Activated CD4-positive, alpha-beta memory T cell treated with anti-CD3 and anti-CD28 coated beads, Interleukin-2, amount 10 ng/mL, durations not matched to agents 7 days and 5 days (primary cell): ENCODE measurements at regions not wholly inside any gene's neighbourhood (a gene's known extent, or its start where the extent isn't known, plus 50 kb on each side); places are given as distances from the start of the nearest gene placed in this dataset.
"Not testable (repeated sequence)": the region's sequence is repeated elsewhere in the genome, so short reads cannot be mapped to it uniquely, and the experiment has no call there.

Experiments used
- CTCF ChIA-PET: fragments of 350-600 bp; sonication (Branson Sonifier 250); formaldehyde crosslinking; loops from one replicate; lab custom pipeline; 2021; ENCODE audit warnings: antibody characterized with exemption, inconsistent platforms; lab: Charles Lee
- POLR2A ChIA-PET: fragments of 350-600 bp; sonication (Branson Sonifier 250); formaldehyde crosslinking; loops from one replicate; lab custom pipeline; 2021; ENCODE audit warnings: antibody characterized with exemption; lab: Charles Lee
- DNase-seq: peaks from one replicate; pipeline ENCODE4 v3.0.0-alpha.2; 2020
- H3K27ac Mint-ChIP-seq: one replicate; pipeline ENCODE4 v1.8.0; 2021; ENCODE audit warnings: mild to moderate bottlenecking, mixed read lengths
- H3K27me3 Mint-ChIP-seq: one replicate; pipeline ENCODE4 v1.8.0; 2021; ENCODE audit warnings: mixed read lengths
- H3K36me3 Mint-ChIP-seq: one replicate; pipeline ENCODE4 v1.8.0; 2021; ENCODE audit warnings: low read depth, mixed read lengths
- H3K4me1 Mint-ChIP-seq: one replicate; pipeline ENCODE4 v1.8.0; 2021; ENCODE audit warnings: mixed read lengths
- H3K4me3 Mint-ChIP-seq: one replicate; pipeline ENCODE4 v1.8.0; 2021; ENCODE audit warnings: mild to moderate bottlenecking, mixed read lengths
- H3K9me3 Mint-ChIP-seq: one replicate; pipeline ENCODE4 v1.8.0; 2021; ENCODE audit warnings: mixed read lengths

- H3K27me3 Mint-ChIP-seq = no peaks in the 10 kb centered on the region
- POLR2A ChIA-PET = no interaction called here
- no peak overlapping the region for H3K4me3 Mint-ChIP-seq
- H3K4me1 Mint-ChIP-seq = peaks cover 2% of the 10 kb centered on the region
- CTCF ChIA-PET = no interaction called here
- H3K9me3 Mint-ChIP-seq = no peaks in the 10 kb centered on the region
- DNase-seq = no peak
- no peak overlapping the region for H3K27ac Mint-ChIP-seq
- peaks cover 2% of the 10 kb centered on the region for H3K36me3 Mint-ChIP-seq
These were observed 87.2 kb downstream of the CCDC71L start for GRCh38 chr7:106573738-106574137.

- ChIA-PET CTCF (no interaction called here), POLR2A (no interaction called here)
- Mint-ChIP-seq H3K9me3 (no peaks in the 10 kb centered on the region), H3K36me3 (peaks cover 2% of the 10 kb centered on the region), H3K27ac (no peak overlapping the region), H3K4me3 (no peak overlapping the region), H3K27me3 (no peaks in the 10 kb centered on the region), H3K4me1 (peaks cover 6% of the 10 kb centered on the region)
- DNase-seq = no peak
These were observed 87.8 kb downstream of the CCDC71L start for GRCh38 chr7:106573125-106573663.

- Mint-ChIP-seq H3K27ac (no peak overlapping the region), H3K4me3 (no peak overlapping the region), H3K27me3 (no peaks in the 10 kb centered on the region), H3K4me1 (peaks cover 6% of the 10 kb centered on the region), H3K36me3 (peaks cover 2% of the 10 kb centered on the region), H3K9me3 (no peaks in the 10 kb centered on the region)
- ChIA-PET POLR2A (no interaction called here), CTCF (no interaction called here)
- no peak for DNase-seq
These were observed 88.4 kb downstream of the CCDC71L start for GRCh38 chr7:106572394-106573124.

GRCh38 chr7:106571563-106571962, 89.4 kb downstream of the CCDC71L start:
- POLR2A ChIA-PET = no interaction called here
- no peak overlapping the region for H3K27ac Mint-ChIP-seq
- H3K4me3 Mint-ChIP-seq = no peak overlapping the region

GRCh38 chr7:106570948-106571418, 90.0 kb downstream of the CCDC71L start:
- H3K9me3 Mint-ChIP-seq = no peaks in the 10 kb centered on the region
- DNase-seq = no peak
- no peaks in the 10 kb centered on the region for H3K27me3 Mint-ChIP-seq
- CTCF ChIA-PET = interaction anchor here (0.6 kb wide), 1 partner anchor 28 kb away, joined by 3 read pairs; no protein-coding TSS in a partner anchor
- H3K27ac Mint-ChIP-seq = no peak overlapping the region
- no peak overlapping the region for H3K4me3 Mint-ChIP-seq
- H3K4me1 Mint-ChIP-seq = peaks cover 6% of the 10 kb centered on the region
- POLR2A ChIA-PET = no interaction called here
- peaks cover 2% of the 10 kb centered on the region for H3K36me3 Mint-ChIP-seq

More at GRCh38 chr7:106571563-106571962, 89.4 kb downstream of the CCDC71L start:
- H3K27me3 Mint-ChIP-seq = no peaks in the 10 kb centered on the region
- no peaks in the 10 kb centered on the region for H3K9me3 Mint-ChIP-seq
- DNase-seq = no peak
- CTCF ChIA-PET = interaction anchor here (0.6 kb wide), 1 partner anchor 29 kb away, joined by 3 read pairs; no protein-coding TSS in a partner anchor
- H3K4me1 Mint-ChIP-seq = peaks cover 6% of the 10 kb centered on the region
- peaks cover 2% of the 10 kb centered on the region for H3K36me3 Mint-ChIP-seq

- Mint-ChIP-seq H3K4me3 (no peak overlapping the region), H3K9me3 (no peaks in the 10 kb centered on the region), H3K27me3 (no peaks in the 10 kb centered on the region), H3K27ac (no peak overlapping the region), H3K36me3 (peaks cover 2% of the 10 kb centered on the region), H3K4me1 (peaks cover 6% of the 10 kb centered on the region)
- POLR2A ChIA-PET = no interaction called here
- no peak for DNase-seq
- CTCF ChIA-PET = no interaction called here
These were observed 90.8 kb downstream of the CCDC71L start for GRCh38 chr7:106570146-106570545.

GRCh38 chr7:106569500-106569929, 91.4 kb downstream of the CCDC71L start:
- no peak overlapping the region for H3K4me3 Mint-ChIP-seq
- peaks cover 6% of the 10 kb centered on the region for H3K4me1 Mint-ChIP-seq
- ChIA-PET POLR2A (no interaction called here), CTCF (no interaction called here)
- H3K27me3 Mint-ChIP-seq = no peaks in the 10 kb centered on the region
- DNase-seq = no peak
- no peaks in the 10 kb centered on the region for H3K9me3 Mint-ChIP-seq
- H3K36me3 Mint-ChIP-seq = peaks cover 2% of the 10 kb centered on the region
- H3K27ac Mint-ChIP-seq = no peak overlapping the region

GRCh38 chr7:106568680-106569499, 92.1 kb downstream of the CCDC71L start:
- H3K4me1 Mint-ChIP-seq = peaks cover 6% of the 10 kb centered on the region
- POLR2A ChIA-PET = no interaction called here
- H3K36me3 Mint-ChIP-seq = peaks cover 2% of the 10 kb centered on the region
- H3K9me3 Mint-ChIP-seq = no peaks in the 10 kb centered on the region
- no peak overlapping the region for H3K27ac Mint-ChIP-seq
- no peak for DNase-seq
- CTCF ChIA-PET = no interaction called here
- H3K27me3 Mint-ChIP-seq = no peaks in the 10 kb centered on the region
- H3K4me3 Mint-ChIP-seq = no peak overlapping the region

GRCh38 chr7:106568002-106568679, 92.8 kb downstream of the CCDC71L start:
- no peak overlapping the region for H3K27ac Mint-ChIP-seq
- peaks cover 2% of the 10 kb centered on the region for H3K36me3 Mint-ChIP-seq
- no peaks in the 10 kb centered on the region for H3K27me3 Mint-ChIP-seq
- peaks cover 6% of the 10 kb centered on the region for H3K4me1 Mint-ChIP-seq
- no peak overlapping the region for H3K4me3 Mint-ChIP-seq
- H3K9me3 Mint-ChIP-seq = no peaks in the 10 kb centered on the region
- ChIA-PET POLR2A (no interaction called here), CTCF (no interaction called here)
- no peak for DNase-seq

- H3K9me3 Mint-ChIP-seq, DNase-seq, H3K36me3 Mint-ChIP-seq, CTCF ChIA-PET, H3K4me3 Mint-ChIP-seq, H3K27ac Mint-ChIP-seq, H3K27me3 Mint-ChIP-seq, H3K4me1 Mint-ChIP-seq, POLR2A ChIA-PET: not testable (repeated sequence)
These were observed 93.6 kb downstream of the CCDC71L start for GRCh38 chr7:106567204-106568001.

GRCh38 chr7:106566672-106567071, 94.3 kb downstream of the CCDC71L start:
- Mint-ChIP-seq H3K9me3 (no peaks in the 10 kb centered on the region), H3K27ac (no peak overlapping the region), H3K36me3 (peaks cover 2% of the 10 kb centered on the region)

GRCh38 chr7:106566196-106566595, 94.8 kb downstream of the CCDC71L start:
- ChIA-PET CTCF (no interaction called here), POLR2A (no interaction called here)
- no peak for DNase-seq
- H3K36me3 Mint-ChIP-seq = peaks cover 2% of the 10 kb centered on the region
- no peak overlapping the region for H3K27ac Mint-ChIP-seq
- H3K9me3 Mint-ChIP-seq = no peaks in the 10 kb centered on the region
- H3K4me1 Mint-ChIP-seq = peaks cover 14% of the 10 kb centered on the region
- H3K27me3 Mint-ChIP-seq = no peaks in the 10 kb centered on the region
- H3K4me3 Mint-ChIP-seq = no peak overlapping the region

More at GRCh38 chr7:106566672-106567071, 94.3 kb downstream of the CCDC71L start:
- Mint-ChIP-seq H3K4me3 (no peak overlapping the region), H3K4me1 (peaks cover 9% of the 10 kb centered on the region), H3K27me3 (no peaks in the 10 kb centered on the region)
- no peak for DNase-seq
- ChIA-PET CTCF (no interaction called here), POLR2A (no interaction called here)
